Activated naive CD4-positive, alpha-beta T cell treated with anti-CD3 and anti-CD28 coated beads for 36 hours (primary cell): ENCODE measurements at regions not wholly inside any gene's neighbourhood (a gene's known extent, or its start where the extent isn't known, plus 50 kb on each side); places are given as distances from the start of the nearest gene placed in this dataset.

Experiments used
- CTCF ChIA-PET: fragments of 350-600 bp; sonication (Branson Sonifier 250); formaldehyde crosslinking; loops from one replicate; lab custom pipeline; 2021; ENCODE audit warnings: antibody characterized with exemption; lab: Charles Lee
- DNase-seq: peaks from one replicate; pipeline ENCODE4 v3.0.0-alpha.2; 2020
- H3K27ac Mint-ChIP-seq: one replicate; pipeline ENCODE4 v1.8.0; 2021; ENCODE audit warnings: mild to moderate bottlenecking, mixed read lengths
- H3K27me3 Mint-ChIP-seq: one replicate; pipeline ENCODE4 v1.8.0; 2021; ENCODE audit warnings: low read depth, mixed read lengths
- H3K36me3 Mint-ChIP-seq: one replicate; pipeline ENCODE4 v1.8.0; 2021; ENCODE audit warnings: low read depth, mixed read lengths
- H3K4me1 Mint-ChIP-seq: one replicate; pipeline ENCODE4 v1.8.0; 2021; ENCODE audit warnings: low read depth, mixed read lengths
- H3K4me3 Mint-ChIP-seq: one replicate; pipeline ENCODE4 v1.8.0; 2021; ENCODE audit warnings: mild to moderate bottlenecking, moderate library complexity, mixed read lengths
- H3K9me3 Mint-ChIP-seq: one replicate; pipeline ENCODE4 v1.8.0; 2021; ENCODE audit warnings: mixed read lengths
- intact Hi-C: fragments of 100-400 bp; cut with micrococcal nuclease; formaldehyde crosslinking; loops from one replicate; pipeline ENCODE4 v1.15.1; 2023

- Mint-ChIP-seq H3K27me3 (no peaks in the 10 kb centered on the region), H3K4me1 (no peaks in the 10 kb centered on the region), H3K4me3 (no peak overlapping the region), H3K36me3 (no peaks in the 10 kb centered on the region), H3K27ac (no peak overlapping the region), H3K9me3 (no peaks in the 10 kb centered on the region)
- CTCF ChIA-PET = interaction anchor here (0.6 kb wide), 1 partner anchor 226 kb away, joined by 3 read pairs; no protein-coding TSS in a partner anchor
- intact Hi-C loops = no loop called here
- no peak for DNase-seq
These were observed 547.9 kb downstream of the COL12A1 start for GRCh38 chr6:74657931-74658330.

GRCh38 chr6:74657011-74657410 is 548.8 kb downstream of the COL12A1 start:
- no peaks in the 10 kb centered on the region for H3K9me3 Mint-ChIP-seq
- no peaks in the 10 kb centered on the region for H3K36me3 Mint-ChIP-seq
- H3K4me1 Mint-ChIP-seq = no peaks in the 10 kb centered on the region
- no peak overlapping the region for H3K4me3 Mint-ChIP-seq
- DNase-seq = no peak
- no peak overlapping the region for H3K27ac Mint-ChIP-seq
- intact Hi-C loops = no loop called here
- CTCF ChIA-PET = no interaction called here
- H3K27me3 Mint-ChIP-seq = no peaks in the 10 kb centered on the region

DNA sequence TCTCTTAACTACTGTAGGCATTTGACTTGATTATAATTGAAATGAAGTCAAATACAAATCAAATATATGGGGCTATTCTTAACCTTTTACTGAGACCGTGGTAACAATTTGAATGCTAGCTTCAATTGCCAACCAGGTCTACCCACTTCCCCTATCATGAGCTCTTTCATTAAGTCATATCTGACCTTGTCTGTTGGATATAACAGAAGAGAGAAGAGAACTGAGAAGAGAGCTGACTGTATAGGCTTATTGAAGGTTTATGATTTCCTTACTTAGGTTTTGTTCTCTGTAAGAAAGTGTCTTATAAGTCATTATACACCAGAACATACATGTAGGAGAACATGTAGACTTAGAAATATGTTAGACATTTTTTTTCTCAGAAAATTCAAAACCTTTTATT is 549.4 kb downstream of the COL12A1 start:
- intact Hi-C loops = no loop called here
- Mint-ChIP-seq H3K27me3 (no peaks in the 10 kb centered on the region), H3K4me1 (no peaks in the 10 kb centered on the region), H3K27ac (no peak overlapping the region), H3K36me3 (no peaks in the 10 kb centered on the region), H3K4me3 (no peak overlapping the region), H3K9me3 (no peaks in the 10 kb centered on the region)
- CTCF ChIA-PET = no interaction called here
- DNase-seq = no peak

DNA sequence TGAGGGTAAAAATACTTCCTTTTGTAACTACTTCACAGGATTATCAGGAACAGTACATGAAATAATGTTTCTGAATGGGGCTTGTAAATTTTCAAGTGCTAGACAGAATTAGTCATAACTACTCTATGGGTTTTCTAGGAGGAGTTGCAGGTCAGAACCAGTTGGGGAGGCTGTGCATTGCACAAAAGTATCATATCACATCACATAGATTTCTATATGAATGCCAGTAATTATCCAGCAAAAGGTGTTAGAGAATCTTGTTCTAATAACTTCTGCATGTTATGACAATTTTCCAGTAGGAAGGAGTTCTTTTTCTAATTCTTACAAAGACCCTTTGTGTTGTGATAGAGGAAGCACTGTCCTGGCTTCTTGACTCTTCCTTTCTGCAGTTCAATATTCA is 551.6 kb downstream of the COL12A1 start:
- intact Hi-C loops = no loop called here
- no peak for DNase-seq
- H3K27ac Mint-ChIP-seq = no peak overlapping the region
- H3K36me3 Mint-ChIP-seq = no peaks in the 10 kb centered on the region
- H3K9me3 Mint-ChIP-seq = peaks cover 2% of the 10 kb centered on the region
- no peaks in the 10 kb centered on the region for H3K27me3 Mint-ChIP-seq
- no peaks in the 10 kb centered on the region for H3K4me1 Mint-ChIP-seq
- no peak overlapping the region for H3K4me3 Mint-ChIP-seq
- CTCF ChIA-PET = no interaction called here

DNA sequence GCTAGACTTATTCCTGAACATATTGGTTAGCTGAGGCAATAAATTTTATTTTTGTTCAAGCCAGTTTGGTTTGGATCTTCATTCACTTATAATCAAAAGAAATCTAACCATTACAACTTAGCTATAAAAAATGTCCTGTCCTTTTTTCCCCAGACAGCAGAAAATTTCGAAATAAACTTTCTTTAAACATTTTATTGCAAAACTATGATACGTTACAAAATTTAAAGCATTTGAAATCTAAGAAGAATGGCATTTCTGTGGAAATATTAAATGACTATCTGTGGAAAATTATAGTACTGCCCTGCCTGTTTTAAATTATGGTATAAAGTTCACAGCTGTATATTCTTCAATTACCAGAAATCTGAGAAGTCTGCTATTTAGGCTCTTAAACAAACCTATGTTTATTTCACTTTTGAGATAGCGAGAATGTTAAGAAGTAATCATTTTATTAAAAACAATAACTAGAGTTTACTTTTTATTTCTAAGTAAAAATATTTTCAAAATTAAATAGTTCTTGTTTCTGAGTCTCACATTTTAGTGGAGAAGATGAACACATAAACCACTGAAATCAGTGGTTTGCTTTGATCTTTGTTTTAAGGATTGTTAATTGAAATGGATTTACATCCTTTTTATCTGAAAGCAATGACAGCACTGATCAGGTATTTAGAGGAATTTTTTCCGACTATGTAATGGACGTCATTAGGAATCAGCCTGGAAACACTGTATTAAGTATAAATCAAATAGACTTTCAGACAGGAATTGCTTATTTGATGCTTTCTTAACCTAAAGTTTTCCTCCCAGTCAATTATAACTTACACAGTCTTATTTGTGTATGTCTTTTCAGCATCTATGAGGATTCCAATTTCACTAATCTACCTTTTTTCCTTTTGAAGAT is 553.7 kb downstream of the COL12A1 start:
- Mint-ChIP-seq H3K36me3 (no peaks in the 10 kb centered on the region), H3K27ac (no peak overlapping the region), H3K9me3 (peaks cover 4% of the 10 kb centered on the region), H3K27me3 (no peaks in the 10 kb centered on the region), H3K4me3 (no peak overlapping the region), H3K4me1 (no peaks in the 10 kb centered on the region)
- no peak for DNase-seq
- intact Hi-C loops = no loop called here
- CTCF ChIA-PET = no interaction called here

- CTCF ChIA-PET = interaction anchor here (1.0 kb wide), 1 partner anchor 558 kb away, joined by 3 read pairs; no protein-coding TSS in a partner anchor
- H3K36me3 Mint-ChIP-seq = no peaks in the 10 kb centered on the region
- no peak for DNase-seq
- H3K9me3 Mint-ChIP-seq = peaks cover 4% of the 10 kb centered on the region
- intact Hi-C loops = no loop called here
- no peak overlapping the region for H3K4me3 Mint-ChIP-seq
- H3K4me1 Mint-ChIP-seq = no peaks in the 10 kb centered on the region
- H3K27me3 Mint-ChIP-seq = no peaks in the 10 kb centered on the region
- H3K27ac Mint-ChIP-seq = no peak overlapping the region
These were observed 555.2 kb downstream of the COL12A1 start for GRCh38 chr6:74650668-74651067.

- H3K27ac Mint-ChIP-seq = no peak overlapping the region
These were observed 559.4 kb downstream of the COL12A1 start for GRCh38 chr6:74646461-74646860.

GRCh38 chr6:74645108-74645849 is 560.6 kb downstream of the COL12A1 start:
- Mint-ChIP-seq H3K9me3 (peaks cover 4% of the 10 kb centered on the region), H3K36me3 (no peaks in the 10 kb centered on the region), H3K27ac (no peak overlapping the region), H3K4me1 (no peaks in the 10 kb centered on the region), H3K4me3 (no peak overlapping the region), H3K27me3 (no peaks in the 10 kb centered on the region)
- CTCF ChIA-PET = no interaction called here
- intact Hi-C loops = no loop called here
- no peak for DNase-seq

More at GRCh38 chr6:74646461-74646860, 559.4 kb downstream of the COL12A1 start:
- no peaks in the 10 kb centered on the region for H3K4me1 Mint-ChIP-seq
- DNase-seq = no peak
- H3K4me3 Mint-ChIP-seq = no peak overlapping the region
- H3K36me3 Mint-ChIP-seq = no peaks in the 10 kb centered on the region
- H3K27me3 Mint-ChIP-seq = no peaks in the 10 kb centered on the region
- CTCF ChIA-PET = no interaction called here
- H3K9me3 Mint-ChIP-seq = peaks cover 4% of the 10 kb centered on the region
- intact Hi-C loops = no loop called here

- intact Hi-C loops = no loop called here
- Mint-ChIP-seq H3K36me3 (no peaks in the 10 kb centered on the region), H3K4me3 (no peak overlapping the region), H3K27ac (no peak overlapping the region), H3K4me1 (no peaks in the 10 kb centered on the region), H3K27me3 (no peaks in the 10 kb centered on the region), H3K9me3 (no peaks in the 10 kb centered on the region)
- no peak for DNase-seq
- CTCF ChIA-PET = no interaction called here
These were observed 563.8 kb downstream of the COL12A1 start for GRCh38 chr6:74642101-74642500.

DNA sequence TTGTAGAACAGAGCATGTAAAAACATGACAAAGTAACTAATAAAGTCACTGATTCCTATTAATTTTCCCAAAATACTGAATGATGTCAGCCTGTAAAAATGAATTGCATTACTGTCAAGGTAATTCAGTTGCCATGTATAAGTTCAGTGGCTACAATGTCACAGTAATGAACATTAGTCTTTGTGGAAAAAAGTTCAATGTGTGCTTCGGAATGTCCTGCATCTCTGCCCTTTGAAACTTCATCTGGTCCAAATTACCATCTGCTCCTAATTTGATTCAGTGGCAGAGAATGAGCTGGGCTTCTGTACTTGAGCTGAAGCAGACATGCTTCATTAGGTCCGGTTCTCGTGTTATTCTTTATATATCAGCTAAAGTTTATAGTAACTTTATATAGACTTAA is 567.4 kb downstream of the COL12A1 start:
- intact Hi-C loops = no loop called here
- no peak for DNase-seq
- CTCF ChIA-PET = no interaction called here
- Mint-ChIP-seq H3K9me3 (no peaks in the 10 kb centered on the region), H3K4me3 (no peak overlapping the region), H3K27me3 (no peaks in the 10 kb centered on the region), H3K27ac (no peak overlapping the region), H3K36me3 (no peaks in the 10 kb centered on the region), H3K4me1 (no peaks in the 10 kb centered on the region)

GRCh38 chr6:74632196-74632875 is 573.5 kb downstream of the COL12A1 start:
- CTCF ChIA-PET = no interaction called here
- no peak for DNase-seq
- no peak overlapping the region for H3K27ac Mint-ChIP-seq
- H3K27me3 Mint-ChIP-seq = no peaks in the 10 kb centered on the region
- intact Hi-C loops = no loop called here
- H3K4me1 Mint-ChIP-seq = no peaks in the 10 kb centered on the region
- peaks cover 10% of the 10 kb centered on the region for H3K9me3 Mint-ChIP-seq
- H3K4me3 Mint-ChIP-seq = no peak overlapping the region
- H3K36me3 Mint-ChIP-seq = no peaks in the 10 kb centered on the region

DNA sequence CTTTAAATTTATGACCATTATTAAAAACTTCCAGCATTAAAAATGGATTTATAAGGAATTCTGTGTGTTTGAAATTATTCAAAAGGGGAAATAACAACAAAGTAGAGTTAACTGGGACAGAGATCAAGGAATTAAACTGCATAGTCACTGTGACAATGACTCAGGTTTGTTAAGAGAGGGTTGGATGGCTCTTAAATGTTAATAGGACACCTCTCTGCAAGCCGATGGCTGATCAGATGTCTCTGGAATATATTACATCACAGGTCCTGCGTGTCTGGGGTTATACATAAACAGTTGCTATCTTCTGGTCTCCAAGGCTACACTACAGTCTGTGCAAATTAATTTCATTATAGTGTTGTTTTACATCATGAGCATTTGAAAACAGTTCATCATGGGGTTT is 574.3 kb downstream of the COL12A1 start:
- CTCF ChIA-PET = no interaction called here
- Mint-ChIP-seq H3K27me3 (no peaks in the 10 kb centered on the region), H3K9me3 (peaks cover 14% of the 10 kb centered on the region)

More for the DNA sequence above, 574.3 kb downstream of the COL12A1 start:
- no peak for DNase-seq
- H3K36me3 Mint-ChIP-seq = no peaks in the 10 kb centered on the region
- no peak overlapping the region for H3K27ac Mint-ChIP-seq
- H3K4me3 Mint-ChIP-seq = no peak overlapping the region
- H3K4me1 Mint-ChIP-seq = no peaks in the 10 kb centered on the region
- intact Hi-C loops = no loop called here
